ENCODE measurements at regions not wholly inside any gene's neighbourhood (a gene's known extent, or its start where the extent isn't known, plus 50 kb on each side); places are given as distances from the start of the nearest gene placed in this dataset.

- 0 out of 2 replicates have a peak overlapping the region, but pooled peaks have one; percentile 11 for H2AFZ ChIP-seq (ENCODE audit: low read length)
- H3K56ac ChIP-seq (replicated peaks; ENCODE audit: insufficient read length, low read depth, low read length), result no peak overlapping the region
- H3K79me2 ChIP-seq (ENCODE audit: control insufficient read depth in 1 of 2, insufficient read depth in 2 of 2, low read length in 2 of 2), result no peaks in the 10 kb centered on the region
- no peak for DNase-seq (ENCODE audit: low read depth in 1 of 2, low spot score in 2 of 2)
- H3K23me2 ChIP-seq (ENCODE audit: low read depth, low read length), result no peaks in the 10 kb centered on the region
- no peak for FAIRE-seq
- H2AK5ac ChIP-seq (ENCODE audit: low read depth, low read length), result no peak overlapping the region
- no peak overlapping the region for H3K9ac ChIP-seq (replicated peaks in 1 of 4; ENCODE audit: extremely low read depth in 1 of 4, low read depth in 3 of 4, low read length in 3 of 4)
- H2BK12ac ChIP-seq (ENCODE audit: low read depth, low read length), result no peak overlapping the region
- H3K4me2 ChIP-seq (ENCODE audit: insufficient read depth in 1 of 2, low read depth in 2 of 2, low read length in 2 of 2), result no peak overlapping the region
- no peak overlapping the region for H2BK15ac ChIP-seq (ENCODE audit: low read length)
- H3K4me1 ChIP-seq (replicated peaks in 1 of 4; ENCODE audit: control insufficient read depth in 3 of 4, insufficient read depth in 4 of 4, low read length in 3 of 4), result no peaks in the 10 kb centered on the region
- no peaks in the 10 kb centered on the region for H3K9me3 ChIP-seq (ENCODE audit: insufficient read depth in 2 of 2, low read depth in 1 of 2, low read length in 1 of 2)
- H4K5ac ChIP-seq (ENCODE audit: insufficient read length, low read depth, low read length), result no peak overlapping the region
- POLR2A ChIA-PET (ENCODE audit: partially characterized antibody), result no interaction called here
- no peak overlapping the region for H4K91ac ChIP-seq (replicated peaks; ENCODE audit: insufficient read length, low read length)
- CTCF ChIA-PET (ENCODE audit: partially characterized antibody), result interaction anchor here (1.4 kb wide), 1 partner anchor 54 kb away, joined by 3 read pairs; no protein-coding TSS in a partner anchor
- H3K36me3 ChIP-seq (ENCODE audit: control insufficient read depth in 2 of 4, insufficient read depth in 4 of 4, low read length in 3 of 4), result no peaks in the 10 kb centered on the region
- H3K4me3 ChIP-seq (ENCODE audit: extremely low read depth in 1 of 4, insufficient read depth in 2 of 4, low read depth in 3 of 4, low read length in 4 of 4), result no peak overlapping the region
- no peak overlapping the region for H2BK5ac ChIP-seq (ENCODE audit: low read depth, low read length)
- WGBS, 2 experiments (ENCODE audit: extremely low coverage in 1 of 2, insufficient coverage in 1 of 2, insufficient read length in 1 of 2, insufficient replicate concordance in 2 of 2, low coverage in 1 of 2, low lambda C conversion rate in 2 of 2, missing lambda C conversion rate in 1 of 2), result 89% methylated on average over 8 of the region's 8 CpGs; no CpG with 5 or more reads in 1 of the 2 experiments
- no peaks in the 10 kb centered on the region for H3K79me1 ChIP-seq (ENCODE audit: low read depth, low read length)
- TF ChIP-seq GABPA (IDR thresholded peaks at IDR 0.05; ENCODE audit: borderline replicate concordance, insufficient read depth, low read length) (no peak), CHD2 (IDR thresholded peaks at IDR 0.05; ENCODE audit: low read length) (no peak)
- H3K4ac ChIP-seq (replicated peaks; ENCODE audit: insufficient read length, low read depth, low read length), result no peak overlapping the region
- no peaks in the 10 kb centered on the region for H3K27me3 ChIP-seq (replicated peaks in 1 of 4; ENCODE audit: control insufficient read depth in 3 of 4, extremely low read depth in 1 of 4, insufficient read depth in 3 of 4, low read length in 3 of 4)
- no peak overlapping the region for H3K27ac ChIP-seq (ENCODE audit: low read depth, low read length)
- H3K18ac ChIP-seq (ENCODE audit: extremely low read depth, low read length), result no peak overlapping the region
- no peak overlapping the region for H3K14ac ChIP-seq (ENCODE audit: insufficient read length)
- H2BK120ac ChIP-seq (replicated peaks; ENCODE audit: low read depth, low read length), result no peak overlapping the region
- H2BK20ac ChIP-seq (ENCODE audit: low read length), result no peak overlapping the region
- H4K20me1 ChIP-seq (replicated peaks in 1 of 2; ENCODE audit: control insufficient read depth in 1 of 2, insufficient read depth in 2 of 2, low read length in 2 of 2), result no peaks in the 10 kb centered on the region
- no peak overlapping the region for H4K8ac ChIP-seq (ENCODE audit: extremely low read depth, insufficient read depth, low read length)
- no peak overlapping the region for H3K23ac ChIP-seq (ENCODE audit: insufficient read length)
Measured at GRCh38 chr10:118904286-118904685, 125.2 kb upstream of the NANOS1 start.

Data from H1 (cell line).